H9 (cell line): ENCODE measurements at regions not wholly inside any gene's neighbourhood (a gene's known extent, or its start where the extent isn't known, plus 50 kb on each side); places are given as distances from the start of the nearest gene placed in this dataset.

ENCODE experiments used
- DNase-seq: peaks from one replicate; pipeline ENCODE4 v3.0.0-alpha.2; 2017
- H2AFZ ChIP-seq: one replicate; pipeline ENCODE4 v1.6.1; 2013; ENCODE audit warnings: mild to moderate bottlenecking, low read length, control low read depth, moderate library complexity
- H2AK5ac ChIP-seq: 2 replicates; pipeline ENCODE4 v1.6.1; 2013; ENCODE audit warnings: low read length, control low read depth, mixed read lengths; ENCODE audit not compliant: insufficient read length
- H2BK120ac ChIP-seq: one replicate; pipeline ENCODE4 v1.6.1; 2013; ENCODE audit warnings: low read depth, mild to moderate bottlenecking, low read length, control low read depth, inconsistent platforms; ENCODE audit not compliant: poor library complexity, severe bottlenecking
- H2BK12ac ChIP-seq: 2 replicates; pipeline ENCODE4 v1.6.1; 2013; ENCODE audit warnings: low read length, control low read depth, mixed read lengths, low read depth; ENCODE audit not compliant: insufficient read length
- H2BK15ac ChIP-seq: 2 replicates; pipeline ENCODE4 v1.6.1; 2013; ENCODE audit warnings: low read depth, low read length, control low read depth
- H2BK20ac ChIP-seq: one replicate; pipeline ENCODE4 v1.6.1; 2013; ENCODE audit warnings: low read depth, mild to moderate bottlenecking, low read length, control low read depth, inconsistent platforms; ENCODE audit not compliant: poor library complexity, severe bottlenecking
- H2BK5ac ChIP-seq: 2 replicates; pipeline ENCODE4 v1.6.1; 2013; ENCODE audit warnings: low read length, control low read depth, mixed read lengths; ENCODE audit not compliant: insufficient read length
- H3K14ac ChIP-seq: 2 replicates; pipeline ENCODE4 v1.6.1; 2013; ENCODE audit warnings: low read length, control low read depth; ENCODE audit not compliant: insufficient read depth
- H3K18ac ChIP-seq: 2 replicates; pipeline ENCODE4 v1.6.1; 2013; ENCODE audit warnings: low read depth, mild to moderate bottlenecking, mixed read lengths, low read length, control low read depth; ENCODE audit not compliant: insufficient read length
- H3K23ac ChIP-seq: 2 replicates; pipeline ENCODE4 v1.6.1; 2013; ENCODE audit warnings: low read length, control low read depth, mixed read lengths, low read depth; ENCODE audit not compliant: insufficient read length
- H3K23me2 ChIP-seq: 2 replicates; pipeline ENCODE4 v1.6.1; 2013; ENCODE audit warnings: low read depth, mild to moderate bottlenecking, mixed read lengths, low read length, control low read depth; ENCODE audit not compliant: insufficient read length, poor library complexity, severe bottlenecking
- H3K27ac ChIP-seq: 2 replicates; pipeline ENCODE4 v1.5.1; 2013; ENCODE audit warnings: low read length, control low read depth, mixed read lengths, low read depth; ENCODE audit not compliant: insufficient read length
- H3K27me3 ChIP-seq: 2 replicates; pipeline ENCODE4 v1.6.1; 2013; ENCODE audit warnings: low read length, control low read depth, inconsistent platforms; ENCODE audit not compliant: insufficient read depth
- H3K4ac ChIP-seq: 2 replicates; pipeline ENCODE4 v1.6.1; 2013; ENCODE audit warnings: low read depth, mild to moderate bottlenecking, control low read depth, inconsistent platforms, low read length, moderate library complexity
- H3K4me1 ChIP-seq: 2 replicates; pipeline ENCODE4 v1.6.1; 2013; ENCODE audit warnings: low read length, control low read depth, inconsistent platforms; ENCODE audit not compliant: insufficient read depth
- H3K4me2 ChIP-seq: 2 replicates; pipeline ENCODE4 v1.6.1; 2013; ENCODE audit warnings: low read length, control low read depth, mixed read lengths; ENCODE audit not compliant: insufficient read length, insufficient read depth
- H3K56ac ChIP-seq: 2 replicates; pipeline ENCODE4 v1.6.1; 2013; ENCODE audit warnings: low read depth, mild to moderate bottlenecking, mixed read lengths, low read length, control low read depth; ENCODE audit not compliant: insufficient read length
- H3K79me1 ChIP-seq: 2 replicates; pipeline ENCODE4 v1.6.1; 2013; ENCODE audit warnings: low read depth, mild to moderate bottlenecking, moderate library complexity, low read length, control low read depth, inconsistent platforms; ENCODE audit not compliant: insufficient read depth, poor library complexity, severe bottlenecking
- H3K79me2 ChIP-seq: 2 replicates; pipeline ENCODE4 v1.6.1; 2013; ENCODE audit warnings: low read length, control low read depth, inconsistent platforms; ENCODE audit not compliant: insufficient read depth
- H3K9ac ChIP-seq: 2 replicates; pipeline ENCODE4 v1.6.1; 2013; ENCODE audit warnings: low read length, control low read depth, mixed read lengths; ENCODE audit not compliant: insufficient read length; ENCODE audit errors: extremely low read depth
- H3K9me3 ChIP-seq: one replicate; pipeline ENCODE4 v1.6.1; 2013; ENCODE audit warnings: low read depth, low read length, inconsistent platforms; ENCODE audit not compliant: control insufficient read depth
- H3T11ph ChIP-seq: one replicate; pipeline ENCODE4 v1.6.1; 2013; ENCODE audit warnings: mild to moderate bottlenecking, low read length, control low read depth, inconsistent platforms
- H4K20me1 ChIP-seq: one replicate; pipeline ENCODE4 v1.6.1; 2013; ENCODE audit not compliant: control insufficient read depth, insufficient read length, insufficient read depth
- H4K5ac ChIP-seq: 2 replicates; pipeline ENCODE4 v1.6.1; 2013; ENCODE audit warnings: low read depth, mild to moderate bottlenecking, mixed read lengths, low read length, control low read depth; ENCODE audit not compliant: insufficient read length
- H4K8ac ChIP-seq: replicated peaks from 2 replicates; pipeline ENCODE4 v1.6.1; 2013; ENCODE audit warnings: low read length, control low read depth, mixed read lengths, low read depth; ENCODE audit not compliant: insufficient read length
- H4K91ac ChIP-seq: 2 replicates; pipeline ENCODE4 v1.6.1; 2013; ENCODE audit warnings: low read depth, mild to moderate bottlenecking, moderate library complexity, mixed read lengths, low read length, control low read depth; ENCODE audit not compliant: insufficient read length
- H3K27ac Mint-ChIP-seq, 3 experiments: 2 replicates in 2 of 3; 3 replicates in 1 of 3; pipeline ENCODE4 v1.8.0; 2020 to 2021; ENCODE audit warnings: mixed read lengths in 3 of 3, mild to moderate bottlenecking in 1 of 3, moderate library complexity in 1 of 3
- H3K27me3 Mint-ChIP-seq: 2 replicates; pipeline ENCODE4 v1.8.0; 2021; ENCODE audit warnings: low read depth, mild to moderate bottlenecking, moderate library complexity, mixed read lengths
- H3K36me3 Mint-ChIP-seq, 3 experiments: 2 replicates in 2 of 3; 3 replicates in 1 of 3; pipeline ENCODE4 v1.8.0; 2020 to 2021; ENCODE audit warnings: low read depth in 3 of 3, mixed read lengths in 3 of 3; ENCODE audit not compliant: insufficient read depth in 1 of 3
- H3K4me1 Mint-ChIP-seq, 2 experiments: 2 replicates each; pipeline ENCODE4 v1.8.0; 2020; ENCODE audit warnings: mixed read lengths in 2 of 2
- H3K4me3 Mint-ChIP-seq, 2 experiments: 2 replicates in 1 of 2; 3 replicates in 1 of 2; pipeline ENCODE4 v1.8.0; 2020 to 2021; ENCODE audit warnings: mild to moderate bottlenecking in 2 of 2, mixed read lengths in 2 of 2, moderate library complexity in 1 of 2
- H3K9me3 Mint-ChIP-seq, 2 experiments: 2 replicates in 1 of 2; 3 replicates in 1 of 2; pipeline ENCODE4 v1.8.0; 2020; ENCODE audit warnings: mild to moderate bottlenecking in 2 of 2, mixed read lengths in 2 of 2, moderate library complexity in 1 of 2
- CTCF ChIP-seq: fragments of 200-600 bp; sonication (generic); conservative IDR thresholded peaks from 3 replicates; pipeline ENCODE4 v1.8.0; 2021; ENCODE audit warnings: antibody characterized with exemption, mild to moderate bottlenecking

GRCh38 chr1:228828151-228828550 is 92.9 kb downstream of the RHOU start:
- no peak overlapping the region for H3K23ac ChIP-seq
- H3K79me1 ChIP-seq = no peaks in the 10 kb centered on the region
- H4K91ac ChIP-seq = no peak overlapping the region
- H2BK15ac ChIP-seq = no peak overlapping the region
- no peak overlapping the region for H4K5ac ChIP-seq
- peaks cover 9% of the 10 kb centered on the region for H3K4me1 ChIP-seq
- no peak overlapping the region for H3K56ac ChIP-seq
- H3K27me3 ChIP-seq = no peaks in the 10 kb centered on the region
- H3K9ac ChIP-seq = no peak overlapping the region
- no peaks in the 10 kb centered on the region for H3K9me3 Mint-ChIP-seq
- no peaks in the 10 kb centered on the region for H4K20me1 ChIP-seq
- H3K36me3 Mint-ChIP-seq = no peaks in the 10 kb centered on the region
- no peak overlapping the region for H4K8ac ChIP-seq
- no peak overlapping the region for H2AK5ac ChIP-seq
- no peak overlapping the region for H3K27ac ChIP-seq
- H3K79me2 ChIP-seq = no peaks in the 10 kb centered on the region
- no peak overlapping the region for H3K27ac Mint-ChIP-seq
- no peak overlapping the region for H2BK20ac ChIP-seq
- no peak overlapping the region for H3K14ac ChIP-seq
- H3K4ac ChIP-seq = no peak overlapping the region
- no peak overlapping the region for H3K4me3 Mint-ChIP-seq
- H3K18ac ChIP-seq = no peak overlapping the region
- no peak overlapping the region for H2BK120ac ChIP-seq
- no peaks in the 10 kb centered on the region for H3K9me3 ChIP-seq
- no peak for DNase-seq
- H3K4me1 Mint-ChIP-seq = peaks cover 20 to 22% of the 10 kb centered on the region in 2 experiments
- no peak overlapping the region for H3T11ph ChIP-seq
- no peak overlapping the region for H3K4me2 ChIP-seq
- no peak for TF ChIP-seq CTCF
- no peaks in the 10 kb centered on the region for H3K23me2 ChIP-seq
- no peak overlapping the region for H2BK12ac ChIP-seq
- H2BK5ac ChIP-seq = no peak overlapping the region
- H3K27me3 Mint-ChIP-seq = no peaks in the 10 kb centered on the region; the same call in 1 of the 2 replicates
- H2AFZ ChIP-seq = no peak overlapping the region
